GM19023 (cell line): ENCODE measurements at regions not wholly inside any gene's neighbourhood (a gene's known extent, or its start where the extent isn't known, plus 50 kb on each side); places are given as distances from the start of the nearest gene placed in this dataset.
A peak's percentile ranks its signal among the peaks of the same experiment; 100 is the strongest.

Experiments used
- ATAC-seq: cut with Tn5 transposase; IDR thresholded peaks from one replicate; pipeline ENCODE4 v1.9.1; 2021; ENCODE audit warnings: mild to moderate bottlenecking, moderate library complexity; ENCODE audit not compliant: unreplicated experiment

DNA sequence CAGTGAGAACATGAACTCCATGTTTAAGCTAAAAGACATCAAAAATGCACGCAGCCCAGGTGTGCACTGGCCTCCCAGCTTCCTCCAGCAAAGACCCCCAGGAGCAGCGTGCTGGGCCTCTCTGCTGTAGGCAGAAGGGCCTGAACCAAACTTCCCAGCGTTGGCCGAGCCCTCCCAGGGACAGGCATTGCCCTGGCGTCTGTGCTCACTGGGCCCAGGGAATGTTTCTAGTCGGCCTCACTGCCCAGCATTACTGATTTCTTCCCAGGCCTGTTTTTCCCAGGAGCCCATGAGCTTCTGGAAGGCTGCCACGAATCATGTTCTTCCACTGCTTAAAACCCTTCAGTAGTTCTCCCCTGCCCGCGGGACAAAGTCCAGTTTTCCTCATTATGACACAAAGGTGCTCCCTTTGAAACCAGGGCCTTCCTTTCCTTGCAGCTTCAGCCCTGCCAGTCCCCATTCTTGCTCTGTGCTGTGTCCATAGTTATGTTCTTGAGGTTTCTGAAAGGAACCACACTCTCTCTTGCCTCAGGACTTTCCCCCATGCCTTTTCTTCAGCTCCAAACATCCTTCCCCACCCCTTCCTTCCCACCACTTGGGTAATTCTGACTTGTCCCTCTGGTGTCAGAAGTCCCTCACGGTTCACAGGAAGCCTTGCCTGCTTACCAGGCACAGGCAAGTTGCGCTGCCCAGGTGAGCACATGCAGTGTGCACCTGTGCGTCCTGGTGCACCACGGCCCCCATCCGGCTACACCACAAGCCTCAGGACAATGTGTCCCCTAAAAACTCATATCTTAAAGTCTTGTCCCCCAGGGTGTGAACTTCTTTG, 93.4 kb upstream of the ENPP6 start:
- no peak for ATAC-seq

DNA sequence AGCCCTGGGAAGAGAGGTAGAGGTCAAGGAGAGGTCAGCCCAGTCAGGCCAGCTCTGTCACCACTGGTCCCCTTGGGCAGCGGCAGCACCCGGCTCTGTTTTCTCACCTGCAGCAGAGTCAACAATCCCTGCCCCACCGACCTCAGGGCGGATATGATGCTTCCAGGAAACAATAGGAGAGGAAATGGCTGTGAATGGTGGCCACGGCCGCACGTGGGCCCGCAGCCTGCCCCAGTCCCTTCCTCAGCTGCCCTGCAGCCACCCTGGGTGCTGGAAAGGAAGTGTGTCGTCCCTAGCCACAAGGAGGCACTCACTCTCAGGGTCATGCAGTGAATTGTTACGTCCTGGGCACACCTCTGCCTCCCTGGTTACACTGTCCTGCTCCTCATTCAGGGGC, 92.5 kb upstream of the ENPP6 start:
- no peak for ATAC-seq

DNA sequence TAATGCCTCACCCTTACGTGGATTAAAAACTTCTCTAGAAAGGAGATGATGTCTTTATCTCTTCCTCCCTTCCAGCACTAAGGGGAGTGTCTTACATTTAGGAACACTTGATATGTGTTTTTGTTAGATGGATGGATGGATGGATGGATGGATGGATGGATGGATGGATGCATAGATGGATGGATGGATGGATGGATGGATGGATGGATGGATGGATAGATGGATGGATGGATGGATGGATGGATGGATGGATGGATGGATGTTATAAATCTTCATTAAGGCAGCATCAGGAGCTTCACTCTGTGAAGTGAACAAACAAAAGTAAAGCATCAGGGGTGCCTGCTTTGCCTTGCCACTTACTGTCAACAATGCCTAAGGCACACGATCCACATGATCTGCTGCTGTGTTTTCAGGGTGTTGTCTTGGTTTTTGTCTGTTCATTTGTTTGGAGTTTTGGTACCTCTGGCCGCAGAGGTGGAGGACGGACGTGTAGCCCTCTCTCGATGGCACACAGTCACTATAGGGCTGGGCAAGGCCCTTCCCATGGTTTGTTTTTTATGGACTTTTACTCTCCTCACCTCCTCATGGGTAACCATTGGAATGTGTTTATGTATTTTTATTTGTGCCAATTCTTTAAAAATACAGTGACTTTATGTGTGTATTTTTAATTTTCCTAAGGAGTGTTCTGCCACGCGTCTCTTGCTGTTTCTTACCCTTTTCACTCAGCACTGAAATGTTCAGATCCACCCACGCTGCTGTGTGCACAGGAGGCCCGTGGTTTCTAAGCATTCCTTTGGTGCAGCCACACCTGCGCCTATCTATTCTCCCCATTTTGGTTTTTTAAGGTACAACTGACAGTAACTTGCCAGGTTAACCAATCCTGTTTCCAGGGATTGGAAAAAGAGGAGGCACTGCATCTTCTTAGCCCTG, 91.8 kb upstream of the ENPP6 start:
- no peak for ATAC-seq

DNA sequence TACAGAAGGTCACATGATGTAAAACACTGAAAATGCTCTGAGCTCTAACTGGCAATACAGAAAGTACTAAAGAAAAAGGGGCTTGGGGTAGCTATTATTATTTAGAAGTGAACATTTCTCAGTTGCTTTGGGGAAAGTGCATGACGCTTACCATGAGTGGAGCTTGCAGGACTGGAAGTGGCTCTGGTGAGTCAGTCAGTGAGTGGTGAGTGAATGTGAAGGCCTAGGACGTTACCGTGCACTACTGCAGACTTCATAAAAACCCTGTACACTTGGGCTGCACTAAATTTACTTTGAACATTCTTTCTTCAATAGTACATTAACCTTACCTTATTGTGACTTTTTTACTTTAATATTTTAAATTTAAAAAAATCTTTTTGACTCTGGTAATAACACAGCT, 89.3 kb upstream of the ENPP6 start:
- no peak for ATAC-seq

DNA sequence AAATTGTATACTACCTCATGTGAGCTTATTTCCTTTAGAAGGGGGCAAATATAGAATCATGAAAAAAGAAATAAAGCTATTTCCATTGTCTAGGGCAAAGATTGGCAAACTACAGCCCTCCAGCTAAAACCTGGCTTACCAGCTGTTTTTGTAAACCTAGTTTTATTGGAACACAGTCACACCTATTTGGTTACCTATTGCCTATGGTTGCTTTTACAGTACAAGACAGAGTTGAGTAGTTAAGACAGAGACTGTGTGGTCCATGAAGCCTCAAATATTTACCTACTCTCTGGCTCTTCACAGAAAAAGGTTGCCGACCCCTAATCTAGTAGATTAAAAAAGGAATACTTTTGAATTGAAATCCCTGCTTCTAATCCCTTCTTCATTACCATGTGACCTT, 88.8 kb upstream of the ENPP6 start:
- ATAC-seq: no peak

DNA sequence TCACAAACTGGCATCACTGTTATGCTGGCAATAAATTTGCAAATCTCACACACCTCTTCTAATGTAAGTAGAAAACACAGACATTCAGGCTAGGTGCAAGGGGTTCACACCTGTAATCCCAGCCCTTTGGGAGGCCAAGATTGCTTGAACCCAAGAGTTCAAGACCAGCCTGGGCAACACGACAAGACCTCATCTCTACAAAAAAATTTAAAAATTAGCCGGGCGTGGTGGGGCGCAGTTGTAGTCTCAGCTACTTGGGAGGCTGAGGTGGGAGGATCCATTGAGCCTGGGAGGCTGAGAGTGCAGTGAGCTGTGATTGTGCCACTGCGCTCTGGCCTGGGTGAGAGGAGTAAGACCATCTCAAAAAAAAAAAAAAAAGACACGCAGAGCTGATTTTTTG, 83.1 kb upstream of the ENPP6 start:
- no peak for ATAC-seq

DNA sequence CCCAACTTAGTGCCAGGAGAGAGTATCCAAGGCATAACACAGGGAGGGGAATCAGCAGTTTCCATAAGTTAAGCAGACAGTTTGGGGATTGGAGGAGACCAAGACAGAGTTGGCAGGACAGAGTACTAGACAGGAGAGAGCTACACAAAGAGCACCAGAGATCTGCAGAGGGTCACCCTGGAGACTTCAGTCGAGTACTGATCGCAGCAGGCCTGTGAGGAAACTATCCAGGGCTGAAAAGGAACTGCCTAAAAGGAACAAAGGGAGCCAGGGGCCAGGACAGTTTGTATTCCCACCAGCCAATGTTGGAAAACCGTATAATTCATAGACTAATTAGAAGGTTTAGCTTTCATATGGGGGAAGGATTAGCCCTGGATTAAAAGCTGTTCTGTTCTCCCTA, 80.6 kb upstream of the ENPP6 start:
- no peak for ATAC-seq

DNA sequence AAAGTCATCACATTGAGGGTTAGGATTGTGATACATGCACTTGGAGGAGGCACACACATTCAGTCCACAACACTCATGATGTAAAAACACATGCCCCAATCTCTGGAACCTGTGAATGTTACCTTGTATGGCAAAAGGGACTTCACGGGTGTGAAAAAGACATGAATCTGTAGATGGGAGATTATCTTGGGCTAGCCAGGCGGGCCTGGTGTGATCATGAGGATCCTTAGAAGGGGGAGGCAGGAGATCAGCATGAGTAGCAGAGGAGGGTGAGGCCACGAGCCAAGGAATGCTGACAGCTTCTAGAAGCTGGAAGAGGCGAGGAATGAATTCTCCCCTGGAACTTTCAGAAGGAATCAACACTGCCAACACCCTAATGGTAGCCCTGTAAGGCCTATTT, 77.5 kb upstream of the ENPP6 start:
- ATAC-seq: no peak

DNA sequence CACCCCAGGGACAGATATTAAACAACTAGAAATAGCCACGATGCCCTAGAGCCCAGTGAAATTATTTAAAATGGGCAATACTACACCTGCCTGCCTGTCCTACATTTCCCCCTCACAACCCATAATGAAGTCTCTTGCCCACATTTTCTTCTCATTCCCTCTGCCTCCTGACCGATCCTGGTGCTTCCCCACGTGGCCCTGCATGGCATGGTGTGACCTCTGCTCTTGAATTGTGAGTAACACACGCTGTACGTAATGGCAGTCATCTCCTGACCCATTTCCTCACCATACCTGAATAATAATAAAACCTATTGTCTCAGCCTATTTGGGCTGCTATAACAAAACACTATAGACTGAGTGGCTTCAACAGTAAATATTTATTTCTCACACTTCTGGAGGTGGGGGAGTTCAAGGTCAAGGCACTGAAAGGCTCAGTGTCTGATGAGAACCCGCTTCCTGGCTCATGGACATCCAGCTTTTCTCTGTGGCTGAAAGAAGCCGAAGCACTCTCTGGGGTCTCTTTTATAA, 77.0 kb upstream of the ENPP6 start:
- no peak for ATAC-seq

DNA sequence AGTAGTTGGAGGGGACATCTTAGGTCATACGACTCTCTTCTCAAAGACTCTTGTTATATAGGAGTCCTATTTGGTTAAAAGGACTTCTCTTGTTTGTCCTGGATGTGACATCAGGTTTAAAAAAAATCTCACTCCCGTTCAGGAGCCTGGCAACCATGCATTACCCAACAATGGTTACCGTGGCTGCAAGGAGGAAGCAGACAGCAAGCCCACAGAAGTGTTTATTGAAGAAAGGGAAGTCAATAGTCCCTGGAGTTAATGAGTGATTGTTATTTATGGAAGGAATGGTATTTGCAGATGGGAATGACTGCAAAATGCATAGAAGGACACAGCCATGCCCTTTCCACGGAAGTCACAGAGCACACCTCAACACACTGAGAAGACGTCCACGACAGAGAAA, 75.9 kb upstream of the ENPP6 start:
- no peak for ATAC-seq

DNA sequence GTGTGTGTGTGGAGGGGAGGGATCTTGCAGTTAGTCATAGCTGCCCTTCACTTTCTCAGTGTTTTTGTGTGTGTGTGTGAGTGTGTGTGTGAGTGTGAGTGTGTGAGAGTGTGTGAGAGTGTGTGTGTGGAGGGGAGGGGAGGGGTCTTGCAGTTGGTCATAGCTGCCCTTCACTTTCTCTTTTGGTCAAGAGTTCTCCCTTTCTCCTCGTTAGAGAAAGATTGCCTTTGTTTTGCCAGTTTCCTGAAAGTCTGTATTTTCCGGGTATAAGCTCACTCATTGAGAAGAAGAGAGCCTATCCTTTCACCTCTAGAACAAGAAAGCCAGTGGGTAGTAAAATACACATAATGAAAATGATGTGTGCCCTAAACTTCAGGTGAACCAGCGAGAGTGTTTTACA, 75.2 kb upstream of the ENPP6 start:
- ATAC-seq: no peak

DNA sequence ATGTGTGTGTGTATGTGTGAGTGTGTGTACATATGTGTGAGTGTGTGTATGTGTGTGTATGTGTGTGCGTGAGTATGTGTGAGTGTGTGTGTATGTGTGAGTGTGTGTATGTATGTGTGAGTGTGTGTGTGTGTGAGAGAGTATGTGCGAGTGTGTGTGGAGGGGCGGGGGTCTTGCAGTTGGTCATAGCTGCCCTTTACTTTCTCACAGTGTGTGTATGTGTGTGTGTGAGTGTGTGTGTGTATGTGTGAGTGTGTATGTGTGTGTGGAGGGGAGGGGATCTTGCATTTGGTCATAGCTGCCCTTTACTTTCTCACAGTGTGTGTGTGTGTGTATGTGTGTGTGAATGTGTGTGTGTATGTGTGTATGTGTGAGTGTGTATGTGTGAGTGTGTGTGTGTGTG, 74.8 kb upstream of the ENPP6 start:
- ATAC-seq: no peak

DNA sequence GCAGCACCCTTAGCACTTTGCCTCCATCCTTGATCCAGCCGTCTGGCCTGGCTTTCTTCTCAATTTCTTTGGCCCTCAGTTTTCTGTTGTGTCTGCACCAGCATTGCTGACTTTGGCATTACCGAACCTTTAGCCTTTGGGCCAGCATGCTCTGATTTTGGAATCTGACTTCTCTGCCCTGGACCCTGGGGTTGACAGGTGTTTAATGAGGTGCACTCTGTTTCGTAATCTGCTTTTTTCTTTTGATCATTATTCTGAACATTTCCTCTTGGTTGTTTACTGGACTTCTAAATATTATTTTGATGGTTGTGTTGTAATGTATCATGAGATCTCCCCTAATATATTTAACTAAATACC, 71.5 kb upstream of the ENPP6 start:
- ATAC-seq: no peak

DNA sequence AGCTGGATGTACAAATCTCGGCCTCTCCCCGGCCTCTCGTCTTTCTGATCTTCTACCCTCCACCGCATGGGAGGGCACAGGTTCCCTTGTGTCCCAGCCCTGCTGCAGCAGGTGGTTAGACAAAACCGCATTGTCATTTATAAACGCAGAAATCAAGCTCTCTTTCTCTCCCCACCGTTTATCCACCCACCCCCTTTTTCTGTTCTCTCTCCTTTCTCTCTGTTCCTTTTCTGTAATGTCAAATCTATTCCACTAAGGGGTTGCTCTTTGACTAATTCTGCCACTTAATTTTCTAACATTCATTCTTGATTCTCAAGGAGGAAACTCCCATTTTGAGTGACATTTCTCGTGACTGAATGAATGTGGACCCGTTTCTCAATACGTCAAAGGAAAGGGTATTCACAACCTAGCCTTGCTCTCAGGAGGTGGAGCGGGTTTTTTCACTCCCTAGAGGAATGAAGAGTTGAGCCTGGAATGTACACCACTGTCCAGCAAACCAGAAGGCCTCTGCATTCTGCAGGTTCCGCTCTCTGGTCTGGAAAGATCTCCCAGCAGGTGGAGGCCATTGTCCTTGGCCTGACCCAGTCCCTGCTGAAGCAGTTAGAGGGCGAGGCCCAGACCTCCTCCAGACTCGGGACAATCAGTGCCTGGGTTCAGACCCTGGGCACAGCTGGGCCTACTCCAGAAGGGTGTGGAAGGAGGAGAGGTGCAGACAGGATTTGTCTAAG, 70.9 kb upstream of the ENPP6 start:
- peak; percentile 51 for ATAC-seq

DNA sequence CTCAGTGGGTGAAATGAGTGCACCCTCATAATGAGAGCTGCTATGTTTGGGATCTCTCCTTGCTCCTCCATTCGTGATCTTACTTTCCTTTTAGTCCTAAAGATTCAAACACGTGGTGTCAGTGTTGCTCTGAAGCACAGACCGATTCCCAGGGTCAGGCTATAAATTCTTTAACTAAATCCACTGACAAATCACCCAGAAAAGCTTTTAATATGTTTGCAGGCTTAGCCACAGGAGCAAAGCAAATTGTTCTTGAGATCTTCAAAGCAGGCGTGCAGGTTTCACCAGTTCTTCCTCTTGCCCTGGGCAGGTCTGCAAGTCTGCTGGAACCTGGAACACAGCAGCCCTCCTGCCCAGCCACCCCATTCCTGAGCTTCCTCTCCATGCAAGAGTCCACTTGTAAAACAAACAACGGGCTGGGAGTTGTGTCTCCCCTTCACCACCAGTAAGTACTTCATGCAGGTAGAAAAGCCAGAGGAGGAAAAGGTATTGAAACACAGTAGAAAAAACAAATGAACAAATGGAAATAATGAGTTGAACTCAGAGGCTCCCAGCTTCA, 70.1 kb upstream of the ENPP6 start:
- ATAC-seq: no peak

DNA sequence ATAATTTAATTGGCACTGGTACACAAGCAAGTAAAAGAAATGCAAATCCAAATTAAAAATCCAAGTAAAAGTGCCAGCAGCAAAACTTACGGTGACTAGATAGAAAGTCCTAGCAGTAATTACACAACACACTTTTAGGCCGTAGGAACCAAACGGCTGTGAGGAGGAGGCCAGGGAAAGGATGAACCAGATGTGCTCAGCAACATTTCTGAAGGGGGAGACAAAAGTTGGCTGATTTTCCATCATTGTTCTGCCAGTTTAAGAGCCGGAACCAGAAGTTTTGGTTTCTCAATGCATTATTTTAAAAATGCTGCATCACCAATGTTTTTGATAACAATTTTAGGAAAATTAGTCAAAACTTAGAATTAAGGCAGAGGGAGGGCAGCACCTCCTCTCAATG, 68.7 kb upstream of the ENPP6 start:
- ATAC-seq: no peak

DNA sequence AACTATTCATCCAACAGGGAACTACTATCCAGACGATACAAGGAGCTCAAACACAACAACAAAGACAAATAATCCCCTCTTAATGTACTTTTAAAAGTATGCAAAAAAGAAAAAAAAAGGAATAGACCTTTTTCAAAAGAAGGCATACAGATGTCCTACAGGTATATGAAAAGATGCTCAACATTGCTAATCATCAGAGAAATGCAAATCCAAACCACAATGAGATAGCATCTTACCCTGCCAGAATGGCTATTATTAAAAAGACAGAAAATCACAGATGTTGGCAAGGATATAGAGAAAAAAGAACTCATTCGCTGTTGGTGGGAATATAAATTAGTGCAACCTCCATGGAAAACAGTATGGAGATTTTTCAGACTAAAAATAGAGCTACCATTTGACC, 67.1 kb upstream of the ENPP6 start:
- no peak for ATAC-seq

DNA sequence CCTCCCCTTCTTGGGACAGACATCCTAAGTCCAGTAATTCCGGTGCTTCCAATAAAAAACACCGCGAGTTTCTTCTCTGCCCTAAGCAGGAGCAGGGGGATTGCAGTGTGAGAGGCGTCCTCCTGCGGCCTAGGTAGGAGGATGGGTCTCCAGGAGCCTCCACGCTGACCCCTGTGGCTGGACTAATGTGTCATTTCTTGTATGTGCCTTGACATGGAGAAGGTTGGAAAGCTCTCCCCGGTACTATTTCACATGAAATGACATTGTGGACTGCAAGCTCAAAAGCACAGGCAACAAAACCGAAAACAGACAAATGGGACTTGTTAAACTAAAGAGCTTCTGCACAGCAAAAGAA, 66.6 kb upstream of the ENPP6 start:
- ATAC-seq: no peak

DNA sequence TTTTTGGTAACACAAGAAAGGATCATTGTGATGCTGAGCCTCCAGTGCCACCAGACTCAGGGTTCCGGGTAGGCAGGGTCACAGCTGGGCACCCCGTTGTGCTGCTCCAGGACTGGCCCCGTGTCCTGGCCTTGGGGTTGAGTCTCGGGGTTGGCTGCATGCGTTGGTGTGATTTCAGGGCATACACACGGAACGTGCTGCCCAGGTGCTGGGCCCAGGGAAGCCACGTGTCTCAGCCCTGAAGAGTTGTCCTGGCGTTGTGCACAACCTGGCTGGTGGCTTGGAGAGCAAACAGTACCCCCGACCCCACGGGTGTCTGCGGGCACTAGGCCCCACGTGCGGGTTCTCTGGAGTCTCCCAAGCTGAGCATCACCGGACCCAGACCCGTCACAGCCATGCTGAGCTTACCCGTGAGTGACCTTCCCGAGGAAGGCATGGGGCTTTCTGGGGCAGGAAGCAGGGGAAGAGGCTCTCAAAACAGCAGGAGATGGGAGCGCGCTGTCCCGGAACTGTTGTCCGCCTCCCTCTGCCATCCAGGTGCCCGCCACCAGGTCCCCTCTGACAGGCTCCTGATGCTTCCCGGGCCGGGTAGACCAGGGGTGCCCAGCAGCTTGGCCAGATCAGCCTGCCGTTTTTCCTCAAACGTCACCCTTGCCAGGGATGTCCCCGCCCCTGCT, 66.1 kb upstream of the ENPP6 start:
- no peak for ATAC-seq

DNA sequence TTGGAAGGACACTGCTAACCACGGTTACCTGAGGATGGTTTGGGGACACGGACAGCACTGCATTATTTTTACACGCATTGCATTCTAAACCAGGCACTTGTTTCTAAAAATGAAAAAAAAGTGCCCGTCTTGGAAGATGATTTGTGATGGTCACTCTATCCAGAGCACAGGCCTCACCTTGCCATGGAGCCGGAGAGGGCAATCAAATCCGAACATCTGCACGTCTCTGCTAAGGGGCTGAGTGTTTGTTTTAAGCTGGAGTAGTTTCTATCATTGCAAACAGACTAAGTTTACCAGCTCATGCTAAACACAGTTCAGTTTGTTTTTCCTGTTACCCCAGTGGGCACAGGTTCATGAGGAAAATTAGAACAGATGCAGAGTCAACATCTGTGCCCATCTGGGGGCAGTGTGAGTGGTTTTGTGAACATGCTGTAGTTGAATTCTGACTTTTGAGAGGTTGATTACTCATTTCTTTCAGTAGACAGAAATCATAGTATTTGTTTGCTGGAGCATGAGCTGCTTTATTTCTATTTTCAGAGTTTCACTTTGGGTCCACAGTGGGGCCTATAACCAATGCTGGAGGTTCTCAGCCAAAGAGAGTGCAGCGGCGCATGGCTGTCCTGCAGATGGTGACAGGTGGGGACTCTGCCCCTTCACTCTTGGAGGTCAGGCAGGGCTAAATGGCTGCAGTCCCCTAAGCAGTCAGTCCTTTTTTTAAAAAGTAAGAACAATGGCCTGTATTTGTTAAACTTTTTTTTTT, 65.4 kb upstream of the ENPP6 start:
- ATAC-seq: peak; percentile 46
